Pancreas (tissue), 10 donors: ENCODE measurements at regions not wholly inside any gene's neighbourhood (a gene's known extent, or its start where the extent isn't known, plus 50 kb on each side); places are given as distances from the start of the nearest gene placed in this dataset.
A peak's percentile ranks its signal among the peaks of the same experiment; 100 is the strongest.
"Not testable (repeated sequence)": the region's sequence is repeated elsewhere in the genome, so short reads cannot be mapped to it uniquely, and the experiment has no call there.

Experiments used
- ATAC-seq, 4 donors: fragments of 200-7000 bp; cut with Tn5 transposase; one replicate each; pipeline versions ENCODE4 v1.8.0 to v1.9.1; 2020; ENCODE audit warnings: mild to moderate bottlenecking in 4 of 4, moderate library complexity in 4 of 4
- DNase-seq, 6 donors: peaks; one replicate each; pipeline ENCODE4 v3.0.0-alpha.2; 2020
- FAIRE-seq: peaks from 2 replicates; lab custom pipeline; 2012; peaks lifted over from hg19 to GRCh38; lab: Jason Lieb, UNC
- H3K27ac ChIP-seq, 4 donors: fragments of 200-600 bp; sonication (generic); 1 replicate in 3 of 4; 2 replicates in 1 of 4; pipeline versions ENCODE4 v1.5.0 to v1.8.0; 2020
- H3K27me3 ChIP-seq, 4 donors: fragments of 200-600 bp; one replicate each; pipeline ENCODE4 v1.8.0; 2021
- H3K36me3 ChIP-seq, 3 donors: fragments of 200-600 bp; sonication (generic) in 1 of 3; one replicate each; pipeline versions ENCODE4 v1.5.0 to v1.8.0; 2020 to 2021
- H3K4me1 ChIP-seq, 3 donors: fragments of 200-600 bp; one replicate each; pipeline ENCODE4 v1.8.0; 2021
- H3K4me3 ChIP-seq, 4 donors: fragments of 200-600 bp; sonication (generic) in 2 of 4; one replicate each; pipeline versions ENCODE4 v1.5.0 to v1.8.0; 2020 to 2021
- H3K9me3 ChIP-seq, 4 donors: fragments of 200-600 bp; one replicate each; pipeline ENCODE4 v1.8.0; 2021
- CTCF ChIP-seq, 4 donors: fragments of 200-600 bp; sonication (generic) in 3 of 4; IDR thresholded peaks; one replicate each; pipeline versions ENCODE4 v1.5.0 to v1.8.0; 2021; ENCODE audit warnings: antibody characterized with exemption in 4 of 4
- WGBS, 2 donors: extraction: QIAGEN DNeasy Blood & Tissue Kit; methylation state at CpG; one replicate each; pipeline ENCODE4 v1.1.7; 2013; 5-methylcytosine and 5-hydroxymethylcytosine counted together
- intact Hi-C, 3 donors: fragments of 100-400 bp; cut with DNase I; formaldehyde crosslinking; loops; one replicate each; pipeline versions ENCODE4 v1.11.1 to v1.14.2; 2022
- donor health status: healthy with polysubstance abuse.
- donor health status: DM: no; HTN: no; CAD: no; lungs with moderate emphysema.
- donor health status: DM: no; HTN: no; CAD: no.
- donor health status: control.
- donor health status: control.
- donor health status: Bipolar disorder and iron deficiency.
- donor health status: DM: yes; HTN: yes; CAD: no.
- donor health status: DM: no; HTN: no; CAD: no.
- donor health status: DM: no; HTN: no; CAD: no.
- donor health status: DM: yes; HTN: yes; CAD: no.

DNA sequence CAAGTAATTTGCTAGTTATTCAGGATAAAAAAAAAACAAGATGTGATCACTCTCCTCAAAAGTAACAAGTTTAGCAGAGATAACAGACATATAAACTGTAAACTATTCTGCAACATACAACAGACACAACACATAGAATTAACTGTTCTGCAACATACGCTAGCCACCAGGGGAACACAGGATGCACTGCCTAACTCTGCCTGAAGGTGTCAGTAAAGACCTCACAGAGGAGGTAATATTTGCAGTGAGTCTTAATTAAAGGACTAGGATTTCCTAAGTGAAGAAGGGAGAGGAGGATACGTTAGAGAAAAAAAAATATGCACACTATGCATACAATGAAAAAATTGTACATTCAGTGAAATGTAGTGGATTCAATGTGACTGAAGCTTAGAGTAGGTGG, 129.6 kb downstream of the NBPF8 start:
- intact Hi-C loops, FAIRE-seq, H3K27ac ChIP-seq, H3K4me3 ChIP-seq, H3K4me1 ChIP-seq, H3K9me3 ChIP-seq, H3K36me3 ChIP-seq, H3K27me3 ChIP-seq: not testable (repeated sequence)
- 10 to 12% methylated on average over 1 of the region's 2 CpGs for WGBS, 2 donors
- DNase-seq (peak; percentile 31 to 85 (median 56)), ATAC-seq (peak; percentile 84 to 99 (median 97))
- TF ChIP-seq CTCF (IDR thresholded peaks at IDR 0.05) = peak; percentile 23 to 45 (median 32)

- H3K4me3 ChIP-seq, H3K4me1 ChIP-seq, H3K27me3 ChIP-seq, intact Hi-C loops, ATAC-seq, DNase-seq, H3K27ac ChIP-seq, H3K36me3 ChIP-seq, H3K9me3 ChIP-seq, FAIRE-seq: not testable (repeated sequence)
- no CpG with 5 or more reads among the region's 2 CpGs for WGBS, 2 donors
Measured at GRCh38 chr1:120550335-120550734, 135.5 kb downstream of the NBPF8 start.

DNA sequence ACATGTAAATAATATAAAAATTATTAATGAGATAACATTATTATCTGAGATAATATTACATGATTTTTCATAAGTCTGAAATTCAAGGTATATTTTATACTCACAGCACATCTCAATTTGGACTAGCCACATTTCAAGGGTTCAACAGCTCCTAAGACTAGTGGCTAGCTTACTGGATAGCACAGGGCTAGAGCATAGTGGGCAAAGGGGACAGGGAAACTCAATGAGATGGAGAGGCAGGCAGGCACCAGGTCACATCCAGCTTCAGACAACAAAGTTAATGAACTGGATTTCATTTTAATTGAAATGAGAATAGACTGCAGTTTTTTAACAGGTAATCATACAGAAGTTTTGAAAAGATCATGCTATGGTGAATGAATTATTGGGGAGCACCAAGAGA, 137.4 kb downstream of the NBPF8 start:
- H3K9me3 ChIP-seq, FAIRE-seq, ATAC-seq, H3K36me3 ChIP-seq, DNase-seq, H3K27ac ChIP-seq, intact Hi-C loops, H3K4me1 ChIP-seq, H3K4me3 ChIP-seq, H3K27me3 ChIP-seq: not testable (repeated sequence)

- H3K27ac ChIP-seq, H3K9me3 ChIP-seq, DNase-seq, H3K36me3 ChIP-seq, H3K27me3 ChIP-seq, FAIRE-seq, H3K4me1 ChIP-seq, intact Hi-C loops: not testable (repeated sequence)
- H3K4me3 ChIP-seq = peak overlapping the region in 3 of 4 donors; percentile 16 to 36 (median 36)
- 0 to 1% methylated on average over 10 to 12 of the region's 46 CpGs for WGBS, 2 donors
- peak; percentile 19 to 42 (median 29) for ATAC-seq
Measured at GRCh38 chr1:120557605-120558302, 142.9 kb downstream of the NBPF8 start.

- intact Hi-C loops, H3K36me3 ChIP-seq, H3K4me1 ChIP-seq, H3K9me3 ChIP-seq, H3K27me3 ChIP-seq, FAIRE-seq: not testable (repeated sequence)
- DNase-seq (peak; percentile 74 to 86 (median 77)), ATAC-seq (peak; percentile 88 to 94 (median 91))
- 0% methylated on average over 15 to 36 of the region's 72 CpGs for WGBS, 2 donors
- Histone ChIP-seq H3K4me3 (peak overlapping the region; percentile 16 to 61 (median 42)), H3K27ac (peak overlapping the region in 2 of 4 donors; percentile 60 to 83)
Measured at GRCh38 chr1:120558303-120559060, 143.6 kb downstream of the NBPF8 start.

GRCh38 chr1:120561767-120562166, 146.9 kb downstream of the NBPF8 start:
- ATAC-seq, H3K4me1 ChIP-seq, H3K9me3 ChIP-seq, H3K27me3 ChIP-seq, DNase-seq, FAIRE-seq, H3K36me3 ChIP-seq, intact Hi-C loops, H3K4me3 ChIP-seq, H3K27ac ChIP-seq: not testable (repeated sequence)
- WGBS, 2 donors = 93 to 94% methylated on average over 3 of the region's 3 CpGs

GRCh38 chr1:120565396-120565795, 150.6 kb downstream of the NBPF8 start:
- no CpG with 5 or more reads among the region's 1 CpG for WGBS, 2 donors
- intact Hi-C loops, H3K27ac ChIP-seq, H3K4me1 ChIP-seq, H3K4me3 ChIP-seq, DNase-seq, H3K36me3 ChIP-seq, ATAC-seq, FAIRE-seq, H3K27me3 ChIP-seq, H3K9me3 ChIP-seq: not testable (repeated sequence)

DNA sequence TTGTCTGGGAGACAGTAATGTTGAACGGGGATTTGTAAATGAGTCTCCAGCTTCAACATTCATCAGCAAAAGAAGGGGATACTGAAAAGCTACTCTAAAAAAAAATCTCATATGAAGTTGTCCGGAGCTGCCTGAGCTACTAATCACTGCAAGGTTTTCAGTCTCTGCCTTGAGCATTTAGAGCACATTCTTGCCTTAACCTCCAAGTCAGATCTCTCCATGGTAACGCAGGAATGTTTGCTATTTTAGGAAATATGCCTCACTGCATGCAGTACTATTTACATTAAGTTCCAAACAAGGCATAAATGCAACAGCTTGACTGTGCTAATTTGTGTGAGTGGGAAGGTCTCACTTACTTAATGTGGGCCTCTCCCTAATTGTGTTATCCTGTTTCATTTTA, 152.8 kb downstream of the NBPF8 start:
- intact Hi-C loops, H3K9me3 ChIP-seq, H3K4me3 ChIP-seq, H3K4me1 ChIP-seq, FAIRE-seq, H3K27me3 ChIP-seq, H3K36me3 ChIP-seq, DNase-seq, H3K27ac ChIP-seq: not testable (repeated sequence)
- WGBS, 2 donors = no CpG with 5 or more reads among the region's 3 CpGs
- ATAC-seq = peak in 3 of 4 donors; percentile 11 to 55 (median 28)

DNA sequence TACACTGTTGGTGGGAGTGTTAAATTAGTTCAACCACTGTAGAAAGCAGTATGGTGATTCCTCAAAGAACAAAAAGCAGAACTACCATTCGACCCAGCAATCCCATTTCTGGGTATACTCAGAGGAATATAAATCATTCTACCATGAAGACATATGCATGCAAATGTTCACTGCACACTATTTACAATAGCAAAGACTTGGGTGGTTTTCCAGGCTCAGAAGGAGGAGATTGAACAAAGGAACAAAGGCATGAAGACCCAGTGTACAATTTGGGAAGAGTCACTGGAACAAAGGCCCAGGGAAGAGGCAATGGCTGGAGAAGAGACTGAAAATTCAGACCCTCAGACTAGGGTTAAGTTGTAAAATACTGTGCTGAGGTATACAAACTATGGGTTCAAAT, 148.5 kb upstream of the NBPF26 start:
- H3K27me3 ChIP-seq, H3K4me1 ChIP-seq, ATAC-seq, H3K9me3 ChIP-seq, H3K36me3 ChIP-seq, DNase-seq, intact Hi-C loops, FAIRE-seq, H3K27ac ChIP-seq, H3K4me3 ChIP-seq: not testable (repeated sequence)
- no CpG with 5 or more reads among the region's 1 CpG for WGBS, 2 donors

GRCh38 chr1:120582135-120582534, 141.6 kb upstream of the NBPF26 start:
- H3K4me3 ChIP-seq, DNase-seq, H3K36me3 ChIP-seq, FAIRE-seq, intact Hi-C loops, ATAC-seq, H3K9me3 ChIP-seq, H3K4me1 ChIP-seq, H3K27ac ChIP-seq, H3K27me3 ChIP-seq: not testable (repeated sequence)
- no CpG with 5 or more reads among the region's 1 CpG for WGBS, 2 donors

DNA sequence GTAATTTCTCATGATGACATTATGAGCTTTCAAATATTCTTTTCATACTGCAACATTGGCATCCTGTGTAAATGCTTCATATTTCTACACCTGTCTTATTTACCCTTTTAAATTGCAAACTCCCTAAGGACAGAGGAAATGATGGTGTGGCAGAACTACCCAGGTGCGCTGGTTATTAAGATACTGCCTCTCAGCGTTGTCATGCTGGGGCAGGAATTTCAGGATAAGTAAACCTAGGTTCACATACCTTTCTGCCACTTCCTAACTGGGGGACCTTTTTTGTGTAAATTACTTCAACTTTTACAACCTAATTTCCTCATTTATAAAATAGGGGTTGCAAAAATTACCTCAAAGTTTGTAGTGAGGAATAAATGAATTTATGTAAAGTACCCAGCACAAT, 137.7 kb upstream of the NBPF26 start:
- ATAC-seq, H3K4me3 ChIP-seq, H3K36me3 ChIP-seq, DNase-seq, FAIRE-seq, H3K27me3 ChIP-seq, intact Hi-C loops, H3K27ac ChIP-seq, H3K4me1 ChIP-seq, H3K9me3 ChIP-seq: not testable (repeated sequence)
- no CpG with 5 or more reads among the region's 2 CpGs for WGBS, 2 donors
